Activated CD4-positive, alpha-beta T cell treated with anti-CD3 and anti-CD28 coated beads, Interleukin-2, Interleukin-6, amounts not matched to agents 100 ng/mL and 50 ng/mL, durations not matched to agents 16 hours and 8 hours (primary cell): ENCODE measurements at regions not wholly inside any gene's neighbourhood (a gene's known extent, or its start where the extent isn't known, plus 50 kb on each side); places are given as distances from the start of the nearest gene placed in this dataset.

ENCODE experiments used
- DNase-seq: peaks from one replicate; pipeline ENCODE4 v3.0.0-alpha.2; 2020

DNA sequence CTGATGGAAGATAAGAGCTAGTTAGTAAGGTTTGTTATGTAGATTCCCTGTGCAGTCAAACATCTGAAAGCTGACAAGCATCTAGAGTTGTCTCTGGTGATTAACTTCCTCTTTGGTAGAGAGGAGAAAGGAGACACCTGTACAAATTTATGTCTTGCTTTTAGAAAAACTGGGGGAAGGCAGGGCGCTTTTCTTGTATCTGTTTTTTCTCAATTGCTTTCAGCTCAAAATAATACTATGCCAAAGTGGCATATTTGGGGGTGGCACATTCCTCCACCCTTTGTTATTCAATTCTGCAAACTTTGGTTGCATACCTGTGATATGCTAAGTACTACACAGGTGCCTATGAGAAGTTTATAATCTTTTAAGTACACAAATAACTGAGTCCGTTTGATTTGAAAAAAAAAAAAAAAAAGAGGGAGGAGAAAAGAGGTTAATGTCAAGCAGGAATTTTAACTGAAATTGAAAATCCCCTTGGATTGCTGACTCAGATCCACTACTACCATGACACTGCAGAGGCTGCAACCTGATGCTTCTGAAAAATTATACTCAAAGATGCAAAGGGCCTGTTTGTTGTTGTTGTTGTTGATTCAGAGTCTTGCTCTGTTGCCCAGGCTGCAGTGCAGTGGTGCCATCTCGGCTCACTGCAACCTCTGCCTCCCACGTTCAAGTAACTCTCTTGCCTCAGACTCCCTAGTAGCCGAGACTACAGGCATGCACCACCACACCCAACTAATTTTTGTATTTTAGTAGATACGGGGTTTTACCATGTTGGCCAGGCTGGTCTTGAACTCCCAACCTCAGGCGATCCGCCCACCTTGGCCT lies 164.8 kb upstream of the NBEA start:
- no peak for DNase-seq

DNA sequence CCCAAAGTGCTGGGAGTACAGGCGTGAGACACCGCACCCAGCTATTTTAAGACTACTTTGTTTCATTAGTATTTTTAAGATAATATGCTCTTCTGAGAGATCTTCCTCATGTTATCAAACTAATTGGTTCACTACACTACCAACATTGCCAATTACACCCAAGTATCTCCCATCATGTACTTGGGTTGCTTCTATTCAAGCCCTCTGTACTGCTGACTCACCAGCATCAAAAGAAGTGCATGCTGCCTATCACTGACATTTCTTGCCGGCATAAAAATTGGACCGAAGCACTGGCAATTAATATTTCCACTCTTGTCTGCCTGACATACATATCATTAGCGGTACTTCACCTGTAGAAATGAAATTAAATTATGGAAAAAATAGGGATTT lies 164.2 kb upstream of the NBEA start:
- no peak for DNase-seq

DNA sequence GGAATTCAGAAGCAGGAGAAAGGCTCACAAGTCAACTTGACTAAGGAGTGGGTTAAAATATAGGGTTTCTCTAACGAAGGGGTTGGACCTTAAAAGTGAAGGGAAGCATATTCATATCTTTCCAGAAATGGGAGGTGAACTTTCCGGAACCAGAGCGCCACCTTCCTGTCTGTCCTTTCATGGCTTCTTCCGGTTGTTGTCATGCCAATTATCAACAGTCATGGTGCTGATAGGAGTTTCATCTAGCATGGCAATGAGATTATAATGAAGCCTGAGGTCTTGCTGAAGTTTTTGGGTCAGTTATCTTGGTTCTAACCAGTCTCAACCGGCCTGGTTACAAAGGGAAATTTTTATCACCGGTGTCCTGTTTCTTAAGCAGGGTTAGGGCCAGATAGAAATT lies 162.9 kb upstream of the NBEA start:
- DNase-seq: no peak

DNA sequence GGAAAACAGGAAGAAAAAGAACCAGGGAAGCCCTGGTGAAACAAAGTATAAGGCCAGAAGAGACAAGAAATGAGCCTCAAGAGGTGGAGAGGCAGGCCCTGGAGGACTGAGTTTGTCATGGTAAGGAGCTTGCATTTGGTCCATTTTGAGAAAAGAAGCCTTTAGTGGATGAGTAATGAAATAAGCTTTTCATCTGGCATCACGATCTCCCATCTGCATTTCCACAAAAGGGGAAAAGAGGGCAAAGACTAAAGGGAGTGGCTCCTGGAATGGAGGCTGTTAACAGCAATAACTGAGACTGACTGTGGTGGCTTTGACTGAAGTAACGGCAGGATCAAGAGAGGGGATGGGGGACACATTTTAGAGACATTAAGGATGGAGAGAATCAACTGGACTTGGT lies 148.8 kb upstream of the NBEA start:
- no peak for DNase-seq

DNA sequence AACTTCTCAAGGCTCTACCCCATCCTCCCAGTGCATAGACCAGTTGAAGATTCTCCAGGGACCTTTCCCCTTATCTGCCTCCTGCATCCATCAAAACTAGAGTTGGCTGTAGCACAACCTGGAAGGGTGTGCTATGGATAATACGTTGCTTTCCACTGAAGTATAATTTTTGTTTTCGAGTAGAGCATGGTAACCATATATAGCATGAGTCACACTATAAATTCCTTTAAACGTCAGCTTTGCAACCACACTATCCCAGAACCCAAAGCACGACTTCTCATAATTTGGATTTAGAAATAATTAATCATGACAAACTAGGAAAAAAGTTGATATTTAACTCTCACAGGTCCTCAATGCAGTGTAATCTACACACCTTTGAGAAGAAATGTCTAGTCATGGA lies 138.3 kb upstream of the NBEA start:
- no peak for DNase-seq

DNA sequence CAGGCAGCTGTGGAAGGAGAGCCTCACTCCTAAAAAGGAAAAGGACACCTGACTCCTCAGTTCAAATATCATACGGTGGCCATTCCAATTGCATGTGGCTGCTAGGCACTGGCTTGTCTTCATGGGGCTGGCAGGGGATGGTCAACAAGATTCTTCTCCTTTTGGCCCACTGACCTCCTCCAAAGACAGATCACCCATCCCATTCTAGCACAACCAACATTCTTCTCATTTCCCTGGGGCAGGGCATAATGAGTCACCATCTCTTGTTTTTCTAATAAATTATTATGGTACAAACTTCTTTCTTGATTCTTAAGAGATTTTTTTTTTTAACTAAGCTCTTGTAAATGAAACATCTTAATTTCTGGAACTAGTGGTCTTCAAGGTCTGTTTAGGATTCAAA lies 136.7 kb upstream of the NBEA start:
- no peak for DNase-seq

DNA sequence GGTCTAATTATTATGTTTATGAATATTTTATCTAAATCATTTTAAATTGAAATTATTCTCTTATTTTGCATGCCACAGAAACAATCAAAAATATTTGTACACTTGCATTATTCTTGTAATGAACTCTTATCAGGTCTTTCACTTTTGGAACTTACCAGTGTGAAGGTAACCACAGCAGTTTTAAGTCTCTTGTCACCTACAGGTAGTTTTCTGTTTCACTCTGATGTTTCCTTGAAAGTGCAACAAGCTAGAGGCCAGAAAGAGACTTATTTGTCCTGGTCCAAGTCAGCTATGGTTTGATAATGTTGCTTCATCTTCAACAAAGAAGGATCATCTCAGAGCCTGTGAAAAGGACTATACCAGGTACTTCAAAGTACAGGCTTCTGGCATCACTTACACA lies 133.4 kb upstream of the NBEA start:
- no peak for DNase-seq

DNA sequence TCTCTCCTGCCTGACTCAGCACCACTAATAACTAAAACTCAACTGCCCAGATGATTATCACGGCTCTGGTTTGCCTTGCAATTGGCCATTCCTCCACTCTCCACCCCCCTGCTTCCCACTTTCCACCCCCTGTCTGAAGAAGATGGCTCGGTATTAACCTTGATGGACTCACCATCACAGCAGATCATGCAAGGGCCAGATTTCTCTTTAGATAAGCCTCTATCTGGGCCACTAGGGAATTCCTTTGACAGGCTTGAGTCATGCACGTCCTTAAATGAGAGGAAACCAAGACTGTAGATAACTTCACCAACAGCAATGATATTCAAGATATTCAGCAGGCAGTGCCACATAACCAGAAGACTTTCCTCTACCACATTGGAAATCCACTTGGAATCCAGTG lies 131.1 kb upstream of the NBEA start:
- DNase-seq: no peak

DNA sequence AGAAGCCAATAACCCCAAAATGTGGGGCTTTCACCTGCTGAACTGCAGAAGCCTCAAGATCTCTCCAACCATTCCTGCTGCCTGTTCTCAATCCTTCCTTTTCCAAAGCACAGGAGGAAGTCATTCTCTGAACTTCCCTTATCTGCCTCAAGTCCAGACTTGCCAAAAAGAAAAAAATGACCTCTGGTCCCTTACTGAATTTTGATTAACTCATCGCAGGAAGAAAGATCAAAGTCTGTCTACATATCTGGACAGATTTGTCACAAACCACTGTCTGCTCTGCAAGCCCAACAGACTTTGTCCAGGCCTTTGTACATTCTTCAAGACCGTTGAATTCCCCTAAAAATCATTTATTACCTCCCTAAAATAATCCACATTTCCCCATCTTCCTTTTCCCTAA lies 126.5 kb upstream of the NBEA start:
- no peak for DNase-seq

DNA sequence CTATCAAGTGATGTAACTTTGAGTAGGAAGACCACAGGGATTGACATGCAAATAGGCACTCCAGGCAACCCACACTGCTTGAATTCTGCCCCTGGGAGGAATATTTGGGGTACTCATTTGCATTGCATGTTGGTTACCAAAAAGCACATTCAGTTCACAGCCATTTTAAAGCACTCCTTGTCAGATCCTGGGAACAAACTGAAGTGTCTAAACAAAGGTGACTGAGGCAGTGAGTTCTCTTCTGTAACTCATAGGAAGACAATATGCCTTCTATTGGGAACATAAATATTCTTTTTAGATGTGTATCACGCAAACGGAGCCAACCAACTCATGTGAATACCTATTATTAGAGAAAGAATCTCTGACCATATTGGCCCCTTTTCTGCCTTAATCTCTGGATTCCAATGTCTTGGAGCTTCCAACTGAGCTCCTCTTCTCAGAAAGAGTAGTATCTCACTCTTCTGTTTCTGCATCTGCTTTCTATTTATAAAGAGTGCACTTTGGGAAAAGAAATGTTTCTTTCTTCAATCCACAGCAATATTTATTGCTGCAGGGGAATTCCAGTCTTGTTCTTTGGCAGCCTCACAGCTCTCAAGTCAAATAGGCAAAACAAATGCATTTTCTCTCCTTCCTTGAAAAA lies 125.7 kb upstream of the NBEA start:
- no peak for DNase-seq

DNA sequence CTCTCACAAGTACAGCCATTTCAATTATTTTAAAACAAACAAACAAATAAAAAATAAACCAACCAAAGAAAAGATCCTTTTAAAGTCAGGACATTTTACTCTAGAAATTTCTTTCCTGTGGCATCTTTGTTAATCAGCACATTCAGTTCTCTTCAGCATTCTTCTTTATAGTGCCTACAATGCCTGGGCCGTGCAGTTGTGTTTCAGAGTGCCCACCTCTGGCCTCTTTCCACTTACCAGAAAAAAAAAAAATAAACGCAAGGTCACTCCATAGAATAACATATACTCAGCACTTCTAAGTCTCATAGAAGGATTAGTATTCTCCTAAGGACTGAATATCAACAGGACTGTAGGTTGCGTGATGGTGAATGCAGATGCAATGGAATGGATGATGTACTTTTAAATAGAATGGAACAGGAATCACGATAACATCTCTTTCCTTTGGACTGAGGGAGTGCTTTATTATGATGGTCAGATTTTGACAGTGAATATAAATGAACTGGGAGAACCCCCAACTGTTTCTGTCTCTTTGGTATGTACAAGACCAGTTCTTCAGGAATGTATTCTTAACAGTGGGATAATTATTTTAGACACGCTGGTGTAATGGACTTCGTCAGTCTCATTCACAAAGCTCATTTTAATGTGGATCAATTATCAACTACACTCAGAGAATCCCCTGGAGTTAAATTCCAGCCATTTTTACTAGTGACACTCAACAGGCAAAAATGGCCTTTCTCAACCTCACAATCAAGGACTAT lies 125.0 kb upstream of the NBEA start:
- DNase-seq: no peak

DNA sequence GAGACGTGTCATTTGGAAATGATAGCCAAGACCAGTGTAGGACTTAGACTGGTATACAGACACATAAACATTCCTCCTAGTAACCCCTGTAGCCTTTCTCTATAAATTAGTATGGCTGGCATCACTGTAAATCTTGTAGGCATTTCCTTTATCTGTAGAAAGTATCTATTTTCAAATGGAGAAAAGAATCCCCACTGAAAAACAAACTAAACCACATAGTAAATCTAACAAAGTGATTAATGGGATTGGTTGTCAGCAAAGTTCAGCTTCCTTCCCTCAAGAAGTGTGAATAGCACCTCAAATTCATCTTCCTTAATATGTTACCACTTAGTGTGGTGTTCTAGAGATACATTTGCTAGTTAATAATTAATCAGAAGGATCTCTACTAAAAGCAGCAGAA lies 119.4 kb upstream of the NBEA start:
- DNase-seq: no peak

DNA sequence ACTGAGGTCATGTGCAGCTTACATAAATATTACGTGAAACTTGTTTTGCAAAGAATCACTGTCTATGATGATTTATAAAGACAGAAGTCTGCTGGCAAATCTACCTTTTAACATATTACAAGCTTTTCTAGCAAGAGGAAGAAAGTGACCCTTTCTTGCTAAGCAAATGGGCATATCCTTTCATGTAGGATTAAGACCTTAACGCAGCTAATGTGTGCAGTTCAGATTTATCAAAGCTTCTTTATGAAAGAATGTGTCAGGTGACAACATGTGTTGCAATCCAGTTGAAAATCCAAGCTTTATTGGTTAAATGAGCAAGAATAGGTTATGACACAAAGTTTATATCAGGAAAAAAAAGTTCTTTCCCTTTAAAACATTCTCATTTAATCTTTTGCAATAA lies 115.6 kb upstream of the NBEA start:
- no peak for DNase-seq

DNA sequence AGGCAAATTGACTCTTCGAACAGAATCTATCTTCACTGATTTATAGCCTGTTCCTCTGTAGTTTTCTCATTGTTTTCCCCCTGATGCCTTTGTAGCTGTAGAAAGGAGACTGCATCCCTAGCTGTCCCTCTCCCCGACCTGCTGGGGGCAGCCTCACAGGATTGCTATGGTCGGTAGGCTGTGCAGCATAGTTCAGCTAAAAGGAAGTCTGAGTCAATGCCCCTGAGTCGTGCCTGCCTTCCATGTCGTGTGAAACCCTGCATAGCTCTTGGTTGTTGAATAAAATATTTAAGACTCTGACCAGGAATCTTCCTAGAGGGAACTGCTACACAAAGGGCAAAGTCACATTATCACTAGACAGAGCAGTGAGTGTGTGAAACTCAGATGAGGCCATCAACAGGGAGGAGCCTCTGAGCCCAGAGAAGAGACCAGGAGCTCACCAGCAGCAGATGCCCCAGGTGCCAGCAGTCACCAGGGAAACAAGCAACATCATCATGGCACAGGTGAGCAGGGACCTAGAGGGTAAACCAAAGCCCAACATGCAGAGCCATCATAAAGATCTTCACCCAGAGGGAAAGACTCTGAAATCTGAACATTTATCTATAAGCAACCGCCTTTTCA lies 108.4 kb upstream of the NBEA start:
- no peak for DNase-seq

DNA sequence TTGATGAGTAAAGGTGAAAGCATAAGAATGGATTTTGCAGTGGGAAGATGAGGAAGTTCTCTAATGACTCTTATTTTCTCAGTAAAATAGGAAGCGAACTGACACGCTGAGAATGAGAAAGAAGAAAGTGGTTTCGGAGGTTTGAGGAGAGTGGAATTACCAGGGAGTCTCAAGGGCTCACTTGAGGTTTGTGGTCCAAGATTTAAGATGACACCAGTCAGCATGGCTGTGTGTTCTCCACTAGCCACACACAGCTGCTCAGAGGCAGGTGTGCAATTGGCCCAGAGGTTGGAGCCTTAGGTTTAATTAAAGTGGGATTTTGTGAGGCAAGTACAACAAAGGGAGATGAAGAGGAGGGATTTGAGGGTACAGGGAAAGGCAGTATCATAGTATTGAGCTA lies 99.6 kb upstream of the NBEA start:
- DNase-seq: no peak

DNA sequence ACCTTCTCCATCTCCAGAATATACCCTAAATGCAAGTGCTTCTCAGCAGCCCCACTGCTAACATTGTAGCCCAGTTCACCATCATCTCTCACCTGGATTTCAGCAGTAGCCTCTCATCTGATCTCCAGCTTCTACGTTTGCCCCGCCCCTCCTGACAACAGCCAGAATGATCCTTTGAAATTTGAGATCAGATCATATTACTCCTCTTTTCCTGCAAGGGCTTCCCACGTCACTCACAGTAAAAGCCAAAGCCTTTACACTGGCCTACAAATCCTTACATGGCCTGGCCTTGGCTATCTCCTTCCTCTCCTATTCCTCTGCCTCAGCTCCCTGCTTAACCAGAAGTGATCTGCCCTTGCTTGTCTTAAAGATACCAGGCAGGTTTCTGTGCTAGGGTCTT lies 94.3 kb upstream of the NBEA start:
- DNase-seq: no peak

DNA sequence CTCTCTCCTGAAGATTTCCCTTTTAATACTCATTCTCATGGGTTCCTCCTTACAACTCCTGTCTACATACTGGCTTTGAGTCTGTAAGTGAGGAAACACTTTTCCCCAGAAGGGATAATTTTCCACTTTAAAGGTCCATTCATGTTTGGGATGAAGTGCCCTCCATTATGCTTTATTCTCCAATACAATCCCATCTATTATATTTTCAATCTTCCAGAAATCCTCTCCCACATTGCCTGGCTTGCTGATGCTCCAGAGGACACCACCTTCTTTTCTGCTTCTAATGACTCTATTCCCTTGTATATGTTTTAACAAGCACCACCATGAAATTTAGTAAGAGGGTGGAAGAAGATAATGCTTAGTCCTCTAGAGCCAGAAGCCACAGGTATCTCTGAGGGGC lies 92.7 kb upstream of the NBEA start:
- no peak for DNase-seq

DNA sequence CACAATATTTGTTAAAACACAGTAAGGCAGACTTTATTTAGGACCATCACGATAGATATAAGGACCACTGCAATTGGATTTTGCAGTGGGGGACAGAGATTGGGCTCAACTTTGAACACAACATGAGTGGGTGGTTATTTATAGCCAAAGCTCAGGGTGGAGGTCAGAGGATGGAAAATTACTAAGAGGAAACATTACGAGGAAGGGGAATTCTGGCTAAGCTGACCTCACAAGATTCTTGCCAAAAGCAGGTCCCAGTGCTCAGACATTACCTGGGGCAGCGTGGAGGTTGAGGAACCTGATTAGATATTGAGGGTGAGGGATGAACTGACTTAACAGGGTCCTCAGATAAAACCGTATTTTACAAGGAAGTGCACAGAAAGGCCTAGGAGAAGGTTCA lies 88.9 kb upstream of the NBEA start:
- DNase-seq: no peak

DNA sequence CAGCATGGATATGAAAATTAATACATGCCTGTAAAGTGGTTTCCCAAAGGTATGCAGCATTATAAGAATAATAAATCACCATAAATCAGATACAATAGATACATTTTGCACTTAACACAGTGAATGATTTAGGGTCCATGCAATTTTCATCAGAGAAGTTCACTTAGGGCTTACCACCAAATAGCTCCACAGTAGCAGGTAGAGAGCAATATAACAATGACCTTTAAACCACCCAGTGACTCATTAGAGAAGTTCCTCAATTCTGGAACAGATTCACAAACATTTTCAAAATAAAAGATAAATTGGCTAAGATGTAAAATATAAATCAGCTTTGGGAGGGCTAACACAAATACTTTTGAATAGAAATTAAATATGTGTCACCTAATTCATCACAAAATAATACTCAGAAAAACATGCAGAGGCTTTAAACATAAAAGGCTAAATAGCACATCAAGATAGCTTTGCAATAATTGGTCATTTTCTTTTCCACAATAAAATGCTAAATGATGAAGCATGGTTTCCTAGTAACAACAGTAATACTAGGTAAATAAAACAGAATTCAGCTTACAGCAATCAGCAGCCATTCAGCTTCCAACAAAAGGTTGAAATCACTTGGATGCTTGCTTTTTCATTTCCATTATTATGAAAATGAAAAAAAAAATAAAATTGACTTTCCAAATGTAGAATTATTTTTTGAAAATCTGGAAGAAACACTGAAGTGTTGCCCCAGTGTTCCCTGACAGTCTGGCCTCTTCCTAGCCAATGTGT lies 84.3 kb upstream of the NBEA start:
- DNase-seq: no peak

DNA sequence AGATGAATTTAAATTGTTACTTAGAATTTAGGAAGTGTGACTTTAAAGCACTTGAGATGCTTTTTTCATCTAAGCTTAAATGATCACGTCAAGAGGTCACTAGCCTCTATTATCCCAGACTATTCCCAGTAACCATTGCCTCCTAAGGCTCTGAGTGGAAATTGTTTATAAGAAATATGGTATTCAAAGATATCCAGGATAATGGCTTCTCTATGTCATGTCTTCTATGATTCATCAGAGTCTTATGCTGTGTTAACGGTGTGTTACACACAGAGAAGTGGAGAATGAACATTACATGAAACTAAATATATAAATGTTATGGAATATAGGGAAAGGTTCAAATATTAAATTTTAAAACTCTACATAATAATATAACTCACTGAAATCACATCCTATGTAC lies 79.8 kb upstream of the NBEA start:
- no peak for DNase-seq

DNA sequence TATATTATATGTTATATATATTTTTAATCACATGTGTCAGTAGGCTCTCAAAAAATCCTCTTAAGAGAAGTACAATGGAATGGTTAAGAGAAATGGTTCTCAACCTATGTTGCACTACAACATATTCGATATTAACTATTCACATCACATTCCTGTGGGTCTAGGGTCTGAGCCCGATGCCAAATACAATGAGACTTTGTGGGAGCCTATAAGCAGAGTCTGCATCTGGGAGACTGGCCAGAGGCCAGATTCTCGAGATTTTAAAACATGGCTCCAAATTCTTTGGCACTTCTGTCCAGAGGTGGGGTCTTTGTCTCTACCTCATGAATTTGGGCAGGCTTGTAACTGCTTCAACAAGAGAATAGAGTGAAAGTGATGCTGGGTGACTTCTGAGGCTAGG lies 79.4 kb upstream of the NBEA start:
- no peak for DNase-seq

DNA sequence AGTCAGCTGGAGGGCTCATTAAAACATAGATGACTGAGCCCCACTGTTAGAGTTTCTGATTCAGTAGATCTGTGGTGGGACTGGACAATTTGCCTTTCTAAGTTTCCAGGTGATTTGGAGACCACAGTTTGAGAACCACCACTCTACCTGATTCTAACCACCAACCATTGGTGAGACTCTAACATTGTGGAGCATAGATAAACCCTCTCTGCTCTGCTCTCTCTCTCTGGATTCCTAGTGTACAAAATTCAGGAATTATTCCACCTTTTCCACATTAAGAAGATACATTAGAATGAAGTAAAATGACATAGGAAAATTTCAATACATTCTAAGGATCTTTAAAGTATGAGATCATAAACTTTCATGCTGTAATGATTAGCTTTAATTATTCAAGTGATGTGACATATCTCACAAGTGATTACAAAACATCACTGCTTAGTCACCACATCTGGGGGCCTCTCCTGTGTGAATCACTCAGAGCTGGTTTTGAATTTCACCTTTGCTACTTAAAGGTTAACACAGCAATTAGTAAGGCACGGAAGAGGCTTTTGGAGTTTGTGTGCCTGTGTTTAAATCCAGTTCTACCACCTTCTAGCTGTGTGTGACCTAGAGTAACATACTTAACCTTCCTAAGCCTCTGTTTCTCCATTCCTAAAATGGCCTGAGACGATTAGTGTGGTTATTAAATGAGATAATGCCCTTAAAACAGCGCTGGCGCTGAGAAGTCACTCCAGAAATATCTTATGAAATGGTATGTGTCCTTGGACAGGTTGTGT lies 78.5 kb upstream of the NBEA start:
- no peak for DNase-seq
